Endothelial cell (in vitro differentiated cells): ENCODE measurements at regions not wholly inside any gene's neighbourhood (a gene's known extent, or its start where the extent isn't known, plus 50 kb on each side); places are given as distances from the start of the nearest gene placed in this dataset.

ENCODE experiments used
- DNase-seq: peaks from one replicate; pipeline ENCODE4 v3.0.0; 2021; ENCODE audit warnings: low spot score
- H3K27ac Mint-ChIP-seq: one replicate; pipeline ENCODE4 v1.8.0; 2021; ENCODE audit warnings: mixed read lengths, inconsistent platforms; ENCODE audit not compliant: unreplicated experiment
- H3K27me3 Mint-ChIP-seq: one replicate; pipeline ENCODE4 v1.8.0; 2021; ENCODE audit warnings: mild to moderate bottlenecking, moderate library complexity, mixed read lengths, inconsistent platforms; ENCODE audit not compliant: unreplicated experiment
- H3K36me3 Mint-ChIP-seq: one replicate; pipeline ENCODE4 v1.8.0; 2021; ENCODE audit warnings: mild to moderate bottlenecking, low read depth, mixed read lengths, inconsistent platforms; ENCODE audit not compliant: unreplicated experiment
- H3K4me1 Mint-ChIP-seq: one replicate; pipeline ENCODE4 v1.8.0; 2021; ENCODE audit warnings: mild to moderate bottlenecking, mixed read lengths, inconsistent platforms; ENCODE audit not compliant: unreplicated experiment
- H3K4me3 Mint-ChIP-seq: one replicate; pipeline ENCODE4 v1.8.0; 2021; ENCODE audit warnings: mild to moderate bottlenecking, mixed read lengths, inconsistent platforms; ENCODE audit not compliant: unreplicated experiment
- H3K9me3 Mint-ChIP-seq: one replicate; pipeline ENCODE4 v1.8.0; 2021; ENCODE audit warnings: mixed read lengths, inconsistent platforms; ENCODE audit not compliant: unreplicated experiment
- TF ChIP-seq, protein P1 (sequence below): fragments of 200-600 bp; sonication (generic); IDR thresholded peaks from one replicate; pipeline ENCODE4 v1.5.0; 2021; ENCODE audit warnings: antibody characterized with exemption; ENCODE audit not compliant: unreplicated experiment

DNA sequence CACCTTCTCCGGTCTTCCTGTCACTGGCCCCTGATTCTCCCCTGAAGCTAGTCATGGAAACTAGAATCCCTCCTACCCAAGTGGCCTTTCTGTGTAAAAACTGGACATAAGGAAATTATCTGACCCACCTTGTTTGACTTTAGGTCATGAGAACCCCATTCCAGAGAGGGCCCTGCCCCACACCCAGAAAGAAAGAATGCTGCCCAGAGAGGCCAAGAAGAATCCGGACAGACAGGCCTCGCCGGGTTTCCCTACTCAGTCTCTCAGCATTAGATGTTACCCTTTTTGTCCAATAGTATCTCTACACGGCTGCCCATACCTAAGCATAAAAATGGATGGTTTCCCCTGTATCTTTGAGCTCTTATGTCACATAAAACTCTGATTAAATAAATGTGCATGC, 83.3 kb upstream of the HELT start:
- Mint-ChIP-seq H3K9me3 (no peaks in the 10 kb centered on the region), H3K27me3 (no peaks in the 10 kb centered on the region), H3K27ac (no peak overlapping the region), H3K4me1 (no peaks in the 10 kb centered on the region), H3K4me3 (no peak overlapping the region), H3K36me3 (no peaks in the 10 kb centered on the region)
- TF ChIP-seq, protein P1, sequence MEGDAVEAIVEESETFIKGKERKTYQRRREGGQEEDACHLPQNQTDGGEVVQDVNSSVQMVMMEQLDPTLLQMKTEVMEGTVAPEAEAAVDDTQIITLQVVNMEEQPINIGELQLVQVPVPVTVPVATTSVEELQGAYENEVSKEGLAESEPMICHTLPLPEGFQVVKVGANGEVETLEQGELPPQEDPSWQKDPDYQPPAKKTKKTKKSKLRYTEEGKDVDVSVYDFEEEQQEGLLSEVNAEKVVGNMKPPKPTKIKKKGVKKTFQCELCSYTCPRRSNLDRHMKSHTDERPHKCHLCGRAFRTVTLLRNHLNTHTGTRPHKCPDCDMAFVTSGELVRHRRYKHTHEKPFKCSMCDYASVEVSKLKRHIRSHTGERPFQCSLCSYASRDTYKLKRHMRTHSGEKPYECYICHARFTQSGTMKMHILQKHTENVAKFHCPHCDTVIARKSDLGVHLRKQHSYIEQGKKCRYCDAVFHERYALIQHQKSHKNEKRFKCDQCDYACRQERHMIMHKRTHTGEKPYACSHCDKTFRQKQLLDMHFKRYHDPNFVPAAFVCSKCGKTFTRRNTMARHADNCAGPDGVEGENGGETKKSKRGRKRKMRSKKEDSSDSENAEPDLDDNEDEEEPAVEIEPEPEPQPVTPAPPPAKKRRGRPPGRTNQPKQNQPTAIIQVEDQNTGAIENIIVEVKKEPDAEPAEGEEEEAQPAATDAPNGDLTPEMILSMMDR: no peak
- no peak for DNase-seq

DNA sequence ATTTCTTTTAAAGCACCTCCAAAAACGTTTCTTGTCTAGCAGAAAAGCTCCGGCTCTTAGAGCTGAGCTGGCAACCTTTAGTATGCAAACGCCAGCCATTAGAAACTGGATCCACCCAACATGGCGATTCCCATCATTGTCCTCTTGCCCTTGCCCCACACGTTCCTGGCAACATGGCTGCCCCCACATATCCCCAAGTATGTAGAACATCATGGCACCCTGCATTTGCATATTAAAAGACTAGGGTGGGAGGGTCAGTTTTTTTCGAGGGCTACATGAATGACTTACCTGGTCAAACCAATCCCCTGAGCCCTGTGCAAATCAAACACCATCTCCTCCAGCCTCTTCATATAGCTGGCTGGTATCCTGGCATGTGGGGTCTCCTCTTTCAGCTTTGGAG, 82.2 kb upstream of the HELT start:
- no peaks in the 10 kb centered on the region for H3K36me3 Mint-ChIP-seq
- no peaks in the 10 kb centered on the region for H3K4me1 Mint-ChIP-seq
- H3K27me3 Mint-ChIP-seq: no peaks in the 10 kb centered on the region
- no peaks in the 10 kb centered on the region for H3K9me3 Mint-ChIP-seq
- TF ChIP-seq, protein P1: no peak
- no peak overlapping the region for H3K27ac Mint-ChIP-seq
- H3K4me3 Mint-ChIP-seq: no peak overlapping the region
- no peak for DNase-seq

DNA sequence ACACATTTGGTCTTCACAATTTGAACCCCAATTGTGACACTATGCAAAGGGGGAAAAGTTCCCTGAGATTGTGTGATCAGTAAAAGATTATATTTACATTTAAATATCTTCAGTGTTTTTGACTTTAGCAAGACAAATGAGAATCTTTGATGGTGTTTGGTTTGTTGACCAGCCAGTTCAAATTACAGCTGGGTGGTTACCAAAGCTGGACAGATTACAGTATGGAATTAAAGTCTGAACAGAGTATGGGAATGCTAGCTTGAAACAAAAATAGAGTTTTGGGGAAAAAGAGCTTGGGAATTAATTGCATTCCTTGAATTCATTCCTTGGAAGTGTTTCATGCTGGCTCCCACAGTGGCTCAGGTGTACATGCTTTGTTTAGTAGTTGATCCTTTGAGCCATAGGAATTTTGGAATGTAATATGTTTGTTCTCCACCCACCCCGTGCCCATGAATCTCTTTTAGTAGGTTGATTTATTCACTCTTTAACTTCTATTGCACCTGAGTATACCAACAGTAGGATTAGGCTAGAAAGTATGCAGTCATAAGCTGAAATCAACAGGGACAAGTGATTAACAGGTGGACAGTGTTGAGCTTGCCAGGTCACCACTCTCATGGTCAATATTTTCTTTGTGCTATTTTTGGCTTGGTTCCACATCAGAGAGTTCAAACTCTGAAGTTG, 81.1 kb upstream of the HELT start:
- no peak for DNase-seq
- no peaks in the 10 kb centered on the region for H3K4me1 Mint-ChIP-seq
- H3K4me3 Mint-ChIP-seq: no peak overlapping the region
- H3K27ac Mint-ChIP-seq: no peak overlapping the region
- no peaks in the 10 kb centered on the region for H3K9me3 Mint-ChIP-seq
- H3K36me3 Mint-ChIP-seq: no peaks in the 10 kb centered on the region
- TF ChIP-seq, protein P1: no peak
- H3K27me3 Mint-ChIP-seq: no peaks in the 10 kb centered on the region

DNA sequence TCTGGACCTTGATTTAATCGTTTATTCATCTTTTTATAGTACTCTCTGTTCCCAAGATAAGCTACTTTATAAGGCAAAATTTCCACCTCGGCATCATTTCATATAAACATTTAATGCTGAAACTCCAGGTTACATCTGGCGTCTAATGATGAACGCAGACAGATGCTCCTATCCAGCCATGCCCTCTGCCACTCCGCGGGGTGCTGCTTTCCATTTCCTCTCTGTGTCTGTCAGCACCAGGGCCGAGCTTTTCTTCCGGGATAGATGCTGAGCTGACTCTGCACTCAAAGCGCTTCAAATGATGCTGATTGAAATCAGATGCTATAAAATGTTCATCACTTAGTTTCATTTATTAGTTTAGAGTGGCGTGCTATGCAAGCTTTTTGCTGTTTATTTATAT, 80.5 kb upstream of the HELT start:
- DNase-seq: no peak
- H3K36me3 Mint-ChIP-seq: no peaks in the 10 kb centered on the region
- TF ChIP-seq, protein P1: no peak
- no peak overlapping the region for H3K27ac Mint-ChIP-seq
- H3K9me3 Mint-ChIP-seq: no peaks in the 10 kb centered on the region
- H3K4me3 Mint-ChIP-seq: no peak overlapping the region
- H3K4me1 Mint-ChIP-seq: no peaks in the 10 kb centered on the region
- H3K27me3 Mint-ChIP-seq: no peaks in the 10 kb centered on the region

DNA sequence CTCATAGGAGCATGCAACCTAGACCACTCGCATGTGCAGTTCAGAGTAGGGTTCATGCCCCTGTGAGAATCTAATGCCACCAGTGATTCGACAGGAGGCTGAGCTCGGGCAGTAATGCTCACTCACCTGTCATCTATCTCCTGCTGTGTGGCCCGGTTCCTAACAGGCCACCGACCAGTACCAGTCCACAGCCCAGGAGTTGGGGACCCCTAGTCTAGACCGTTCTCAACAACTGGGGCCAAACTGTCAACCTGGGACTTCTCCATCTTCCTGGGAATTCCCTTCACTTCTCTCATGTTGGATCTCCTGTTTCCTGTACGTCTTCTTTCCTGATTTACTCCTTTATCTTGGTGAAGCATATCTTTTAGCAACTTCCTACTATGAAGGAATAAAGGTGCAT, 79.4 kb upstream of the HELT start:
- no peaks in the 10 kb centered on the region for H3K4me1 Mint-ChIP-seq
- no peak overlapping the region for H3K27ac Mint-ChIP-seq
- H3K27me3 Mint-ChIP-seq: no peaks in the 10 kb centered on the region
- H3K4me3 Mint-ChIP-seq: no peak overlapping the region
- H3K36me3 Mint-ChIP-seq: no peaks in the 10 kb centered on the region
- H3K9me3 Mint-ChIP-seq: no peaks in the 10 kb centered on the region
- TF ChIP-seq, protein P1: no peak
- DNase-seq: no peak
